Mesenchymal stem cell (in vitro differentiated cells and primary cell): ENCODE measurements at regions not wholly inside any gene's neighbourhood (a gene's known extent, or its start where the extent isn't known, plus 50 kb on each side); places are given as distances from the start of the nearest gene placed in this dataset.

ENCODE experiments used
- DNase-seq: peaks from one replicate; pipeline ENCODE4 v3.0.0-alpha.2; 2013
- H2AFZ ChIP-seq: one replicate; pipeline ENCODE4 v1.6.1; 2013; ENCODE audit warnings: low read depth, mild to moderate bottlenecking, control low read depth, inconsistent platforms, low read length, moderate library complexity
- H2AK5ac ChIP-seq: 2 replicates; pipeline ENCODE4 v1.6.1; 2013; ENCODE audit warnings: low read length, moderate library complexity, mild to moderate bottlenecking, inconsistent platforms; ENCODE audit not compliant: severe bottlenecking
- H2BK120ac ChIP-seq: one replicate; pipeline ENCODE4 v1.6.1; 2013; ENCODE audit warnings: low read depth, mild to moderate bottlenecking, inconsistent platforms, low read length, moderate library complexity
- H2BK12ac ChIP-seq, 2 experiments: one replicate each; pipeline ENCODE4 v1.6.1; 2013; ENCODE audit warnings: inconsistent platforms in 2 of 2, low read length in 2 of 2, mild to moderate bottlenecking in 2 of 2, moderate library complexity in 2 of 2, control low read depth in 1 of 2
- H2BK15ac ChIP-seq: one replicate; pipeline ENCODE4 v1.6.1; 2013; ENCODE audit warnings: mild to moderate bottlenecking, low read depth, inconsistent platforms; ENCODE audit not compliant: poor library complexity, severe bottlenecking
- H2BK5ac ChIP-seq: 2 replicates; pipeline ENCODE4 v1.6.1; 2013; ENCODE audit warnings: low read depth, mild to moderate bottlenecking, low read length, control low read depth, inconsistent platforms; ENCODE audit not compliant: poor library complexity, severe bottlenecking
- H3K14ac ChIP-seq, 2 experiments: one replicate each; pipeline ENCODE4 v1.6.1; 2013; ENCODE audit warnings: inconsistent platforms in 2 of 2, low read length in 2 of 2, control low read depth in 1 of 2, mild to moderate bottlenecking in 1 of 2, moderate library complexity in 1 of 2
- H3K18ac ChIP-seq, 2 experiments: one replicate each; pipeline ENCODE4 v1.6.1; 2013; ENCODE audit warnings: inconsistent platforms in 2 of 2, low read length in 2 of 2, control low read depth in 1 of 2, low read depth in 1 of 2, mild to moderate bottlenecking in 1 of 2
- H3K23ac ChIP-seq, 2 experiments: one replicate each; pipeline ENCODE4 v1.6.1; 2013; ENCODE audit warnings: inconsistent platforms in 2 of 2, low read length in 2 of 2, mild to moderate bottlenecking in 2 of 2, moderate library complexity in 2 of 2, control low read depth in 1 of 2
- H3K27ac ChIP-seq: 2 replicates; pipeline ENCODE4 v1.5.1; 2013; ENCODE audit warnings: mild to moderate bottlenecking, moderate library complexity, low read length, control low read depth, inconsistent platforms; ENCODE audit not compliant: poor library complexity, severe bottlenecking
- H3K27me3 ChIP-seq, 2 experiments: 2 replicates each; pipeline versions ENCODE4 v1.6.1 to v1.7.0; 2013; ENCODE audit warnings: low read length in 2 of 2, mild to moderate bottlenecking in 2 of 2, moderate library complexity in 2 of 2, control low read depth in 1 of 2, inconsistent platforms in 1 of 2; ENCODE audit not compliant: control insufficient read depth in 1 of 2, insufficient read depth in 1 of 2
- H3K36me3 ChIP-seq, 2 experiments: 2 replicates each; pipeline versions ENCODE4 v1.6.1 to v1.7.0; 2013; ENCODE audit warnings: low read length in 2 of 2, control low read depth in 1 of 2, inconsistent platforms in 1 of 2, low read depth in 1 of 2, mild to moderate bottlenecking in 1 of 2; ENCODE audit not compliant: insufficient read depth in 2 of 2, control insufficient read depth in 1 of 2
- H3K4ac ChIP-seq, 2 experiments: one replicate each; pipeline ENCODE4 v1.6.1; 2013; ENCODE audit warnings: inconsistent platforms in 2 of 2, low read length in 2 of 2, mild to moderate bottlenecking in 2 of 2, moderate library complexity in 2 of 2, control low read depth in 1 of 2, low read depth in 1 of 2
- H3K4me1 ChIP-seq: 2 replicates; pipeline ENCODE4 v1.6.1; 2013; ENCODE audit warnings: low read depth, low read length, control low read depth; ENCODE audit not compliant: control insufficient read depth, insufficient read depth
- H3K4me2 ChIP-seq: 2 replicates; pipeline ENCODE4 v1.6.1; 2013; ENCODE audit warnings: low read length, mild to moderate bottlenecking, inconsistent platforms; ENCODE audit not compliant: poor library complexity, severe bottlenecking
- H3K4me3 ChIP-seq, 2 experiments: 2 replicates each; pipeline versions ENCODE4 v1.5.1 to v1.7.0; 2013; ENCODE audit warnings: low read length in 2 of 2, mild to moderate bottlenecking in 2 of 2, control low read depth in 1 of 2, low read depth in 1 of 2; ENCODE audit not compliant: insufficient read depth in 1 of 2
- H3K79me1 ChIP-seq: replicated peaks from 2 replicates; pipeline ENCODE4 v1.6.1; 2013; ENCODE audit warnings: mild to moderate bottlenecking, control low read depth, low read length, inconsistent platforms; ENCODE audit not compliant: poor library complexity, severe bottlenecking
- H3K9ac ChIP-seq: 2 replicates; pipeline ENCODE4 v1.7.0; 2013; ENCODE audit warnings: mild to moderate bottlenecking, low read length, moderate library complexity
- H3K9me3 ChIP-seq: 2 replicates; pipeline ENCODE4 v1.7.0; 2013; ENCODE audit warnings: mild to moderate bottlenecking, low read length; ENCODE audit not compliant: control insufficient read depth
- H4K8ac ChIP-seq: one replicate; pipeline ENCODE4 v1.6.1; 2013; ENCODE audit warnings: inconsistent platforms, mild to moderate bottlenecking, low read length, moderate library complexity
- H4K91ac ChIP-seq: one replicate; pipeline ENCODE4 v1.6.1; 2013; ENCODE audit warnings: mild to moderate bottlenecking, low read length, inconsistent platforms
- whole genome bisulfite sequencing: methylation state at CpG from one replicate; pipeline ENCODE4 v1.1.7; 2013; ENCODE audit warnings: mixed read lengths; 5-methylcytosine and 5-hydroxymethylcytosine counted together

GRCh38 chr2:239692919-239693318, 292.1 kb upstream of the HDAC4 start:
- Histone ChIP-seq H3K4me2 (no peak overlapping the region), H3K14ac (no peak overlapping the region), H3K27me3 (peaks cover 0 to 62% of the 10 kb centered on the region in 2 experiments), H3K79me1 (no peaks in the 10 kb centered on the region), H2BK15ac (no peak overlapping the region), H3K18ac (no peak overlapping the region), H3K36me3 (no peaks in the 10 kb centered on the region), H2BK12ac (no peak overlapping the region), H4K8ac (no peak overlapping the region), H3K4ac (no peak overlapping the region), H2AK5ac (no peak overlapping the region), H4K91ac (no peak overlapping the region), H3K9ac (no peak overlapping the region), H2BK120ac (no peak overlapping the region), H3K23ac (no peak overlapping the region), H3K4me3 (no peak overlapping the region), H3K9me3 (no peaks in the 10 kb centered on the region), H2AFZ (no peak overlapping the region), H3K27ac (no peak overlapping the region), H2BK5ac (no peak overlapping the region), H3K4me1 (no peaks in the 10 kb centered on the region)
- no peak for DNase-seq
- WGBS: 76% methylated on average over 7 of the region's 7 CpGs

DNA sequence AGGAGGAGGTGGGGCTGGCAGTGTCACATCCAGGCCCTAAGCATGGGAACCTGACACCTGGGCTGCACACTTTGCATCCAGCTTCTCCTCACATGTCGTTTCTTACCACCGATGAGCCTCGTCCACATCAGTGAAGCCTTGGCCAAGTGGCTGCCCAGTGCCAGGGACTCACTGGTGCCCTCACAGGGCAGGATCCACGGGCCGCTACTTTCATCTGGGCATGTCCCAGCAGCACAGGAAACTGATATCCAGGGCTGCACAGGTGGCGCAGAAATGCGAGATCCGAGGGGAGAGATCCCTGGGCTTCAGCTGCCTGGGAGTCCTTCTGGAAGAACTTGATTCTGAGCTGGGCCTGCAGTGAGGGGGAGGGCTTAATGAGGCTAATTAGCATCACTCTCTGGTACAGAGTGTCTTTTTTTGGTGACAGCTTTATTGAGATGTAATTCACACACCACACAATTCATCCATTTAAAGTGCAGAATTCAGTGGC, 291.6 kb upstream of the HDAC4 start:
- Histone ChIP-seq H3K79me1 (no peaks in the 10 kb centered on the region), H3K14ac (no peak overlapping the region), H2BK120ac (no peak overlapping the region), H3K23ac (no peak overlapping the region), H3K36me3 (no peaks in the 10 kb centered on the region), H2AK5ac (no peak overlapping the region), H3K4me2 (no peak overlapping the region), H2BK15ac (no peak overlapping the region), H3K18ac (no peak overlapping the region), H2AFZ (no peak overlapping the region), H3K9ac (no peak overlapping the region), H2BK5ac (no peak overlapping the region), H4K8ac (no peak overlapping the region), H4K91ac (no peak overlapping the region), H3K9me3 (no peaks in the 10 kb centered on the region), H3K4ac (no peak overlapping the region), H3K4me1 (no peaks in the 10 kb centered on the region), H3K4me3 (no peak overlapping the region), H3K27me3 (peaks cover 0 to 67% of the 10 kb centered on the region in 2 experiments), H2BK12ac (no peak overlapping the region), H3K27ac (no peak overlapping the region)
- WGBS: 86% methylated on average over 8 of the region's 8 CpGs
- DNase-seq: no peak

GRCh38 chr2:239691720-239692119, 290.9 kb upstream of the HDAC4 start:
- Histone ChIP-seq H3K9ac (no peak overlapping the region), H3K18ac (no peak overlapping the region), H3K27me3 (peaks cover 0 to 69% of the 10 kb centered on the region in 2 experiments), H2BK5ac (no peak overlapping the region), H2BK12ac (no peak overlapping the region), H3K14ac (no peak overlapping the region), H3K4me3 (no peak overlapping the region), H3K4me1 (no peaks in the 10 kb centered on the region), H2AFZ (no peak overlapping the region), H3K4ac (no peak overlapping the region), H3K23ac (no peak overlapping the region), H4K91ac (no peak overlapping the region), H3K4me2 (no peak overlapping the region), H4K8ac (no peak overlapping the region), H2BK15ac (no peak overlapping the region), H2BK120ac (no peak overlapping the region), H3K79me1 (no peaks in the 10 kb centered on the region), H3K9me3 (no peaks in the 10 kb centered on the region), H2AK5ac (no peak overlapping the region), H3K27ac (no peak overlapping the region), H3K36me3 (no peaks in the 10 kb centered on the region)
- no peak for DNase-seq
- WGBS: 87% methylated on average over 10 of the region's 10 CpGs

GRCh38 chr2:239690651-239691631, 290.1 kb upstream of the HDAC4 start:
- no peak overlapping the region for H2BK15ac ChIP-seq
- 87% methylated on average over 43 of the region's 46 CpGs for WGBS

More at GRCh38 chr2:239690651-239691631, 290.1 kb upstream of the HDAC4 start:
- Histone ChIP-seq H3K79me1 (no peaks in the 10 kb centered on the region), H2AK5ac (no peak overlapping the region), H3K4me1 (no peaks in the 10 kb centered on the region), H3K4ac (no peak overlapping the region), H3K23ac (no peak overlapping the region), H3K4me2 (no peak overlapping the region), H3K36me3 (no peaks in the 10 kb centered on the region), H2BK12ac (no peak overlapping the region), H2BK120ac (no peak overlapping the region), H3K27me3 (peaks cover 0 to 77% of the 10 kb centered on the region in 2 experiments), H2AFZ (no peak overlapping the region), H3K27ac (no peak overlapping the region), H4K91ac (no peak overlapping the region), H3K9ac (no peak overlapping the region), H4K8ac (no peak overlapping the region), H2BK5ac (no peak overlapping the region), H3K18ac (no peak overlapping the region), H3K4me3 (no peak overlapping the region), H3K14ac (no peak overlapping the region), H3K9me3 (no peaks in the 10 kb centered on the region)
- DNase-seq: no peak
